ENCODE measurements at regions not wholly inside any gene's neighbourhood (a gene's known extent, or its start where the extent isn't known, plus 50 kb on each side); places are given as distances from the start of the nearest gene placed in this dataset.

GRCh38 chr1:178606839-178607238 is 93.9 kb downstream of the TEX35 start:
- TF ChIP-seq CTCF (conservative IDR thresholded peaks at IDR 0.05; ENCODE audit: low read depth in 2 of 2) (no peak), POLR2AphosphoS5 (IDR thresholded peaks at IDR 0.05; ENCODE audit: low read depth) (no peak), REST (IDR thresholded peaks at IDR 0.05; ENCODE audit: unreplicated experiment) (no peak), JUNB (IDR thresholded peaks at IDR 0.05; ENCODE audit: unreplicated experiment) (no peak)
